PC-9 (cell line): ENCODE measurements at regions not wholly inside any gene's neighbourhood (a gene's known extent, or its start where the extent isn't known, plus 50 kb on each side); places are given as distances from the start of the nearest gene placed in this dataset.

Source experiments
- BruUV-seq: library from RNA; stranded (reverse); fragments of 400-500 nt; replicated peaks from 2 replicates; lab custom pipeline; 2021; lab: Mats Ljungman, UMichigan
- CTCF ChIA-PET: fragments of 300-600 bp; sonication (Branson Sonifier 250); formaldehyde crosslinking; loops from one replicate; lab custom pipeline; 2022; ENCODE audit warnings: antibody characterized with exemption; lab: Charles Lee
- POLR2A ChIA-PET: fragments of 300-600 bp; sonication (Branson Sonifier 250); formaldehyde crosslinking; loops from one replicate; lab custom pipeline; 2022; ENCODE audit warnings: antibody characterized with exemption; ENCODE audit not compliant: unreplicated experiment; lab: Charles Lee
- DNase-seq, 2 experiments: peaks; one replicate each; pipeline versions ENCODE4 v3.0.0 to v3.0.0-alpha.2; 2015 to 2022; ENCODE audit warnings: mixed read lengths in 1 of 2
- H2AFZ ChIP-seq: fragments of 200-600 bp; sonication (generic); 2 replicates; pipeline ENCODE4 v1.8.1; 2017; ENCODE audit warnings: antibody characterized with exemption
- H3F3A ChIP-seq: fragments of 200-600 bp; sonication (generic); 2 replicates; pipeline ENCODE4 v1.8.1; 2017; ENCODE audit warnings: antibody characterized with exemption, mild to moderate bottlenecking, low read depth; ENCODE audit not compliant: insufficient read depth
- H3K27ac ChIP-seq: fragments of 200-600 bp; sonication (generic); 2 replicates; pipeline ENCODE4 v1.6.1; 2016; ENCODE audit warnings: mixed run types
- H3K27me3 ChIP-seq: fragments of 200-600 bp; sonication (generic); 2 replicates; pipeline ENCODE4 v1.6.1; 2016; ENCODE audit warnings: low read depth, mixed run types; ENCODE audit not compliant: insufficient read depth
- H3K36me3 ChIP-seq: fragments of 200-600 bp; sonication (generic); 2 replicates; pipeline ENCODE4 v1.6.1; 2016; ENCODE audit warnings: low read depth, mixed run types
- H3K4me1 ChIP-seq: fragments of 200-600 bp; sonication (generic); replicated peaks from 2 replicates; pipeline ENCODE4 v1.6.1; 2016; ENCODE audit warnings: mixed run types; ENCODE audit not compliant: insufficient read depth
- H3K4me2 ChIP-seq: fragments of 200-600 bp; sonication (generic); 2 replicates; pipeline ENCODE4 v1.6.1; 2017; ENCODE audit warnings: mixed run types
- H3K4me3 ChIP-seq: fragments of 200-600 bp; sonication (generic); 2 replicates; pipeline ENCODE4 v1.6.1; 2016; ENCODE audit warnings: mixed run types
- H3K79me2 ChIP-seq: fragments of 200-600 bp; sonication (generic); 2 replicates; pipeline ENCODE4 v1.6.1; 2017; ENCODE audit warnings: low read depth, mixed run types
- H3K9me2 ChIP-seq: fragments of 200-600 bp; sonication (generic); 2 replicates; pipeline ENCODE4 v1.8.1; 2017; ENCODE audit warnings: mild to moderate bottlenecking; ENCODE audit not compliant: insufficient read depth
- H3K9me3 ChIP-seq: fragments of 200-600 bp; sonication (generic); 2 replicates; pipeline ENCODE4 v1.8.1; 2016; ENCODE audit warnings: low read depth; ENCODE audit not compliant: insufficient read depth
- H4K20me1 ChIP-seq: fragments of 200-600 bp; sonication (generic); 2 replicates; pipeline ENCODE4 v1.8.1; 2017; ENCODE audit not compliant: insufficient read depth
- EZH2 ChIP-seq: fragments of 200-600 bp; sonication (generic); IDR thresholded peaks from 2 replicates; pipeline ENCODE4 v1.8.0; 2017; ENCODE audit warnings: antibody characterized with exemption, low read depth
- intact Hi-C: fragments of 100-400 bp; cut with micrococcal nuclease; formaldehyde crosslinking; loops from one replicate; pipeline ENCODE4 v1.10.0; 2022; ENCODE audit not compliant: unreplicated experiment
- TF ChIP-seq, protein P1 (sequence below): fragments of 200-600 bp; sonication (generic); conservative IDR thresholded peaks from 2 replicates; pipeline ENCODE4 v1.6.1; 2017; ENCODE audit warnings: mixed run types, antibody characterized with exemption, mild to moderate bottlenecking, moderate library complexity

DNA sequence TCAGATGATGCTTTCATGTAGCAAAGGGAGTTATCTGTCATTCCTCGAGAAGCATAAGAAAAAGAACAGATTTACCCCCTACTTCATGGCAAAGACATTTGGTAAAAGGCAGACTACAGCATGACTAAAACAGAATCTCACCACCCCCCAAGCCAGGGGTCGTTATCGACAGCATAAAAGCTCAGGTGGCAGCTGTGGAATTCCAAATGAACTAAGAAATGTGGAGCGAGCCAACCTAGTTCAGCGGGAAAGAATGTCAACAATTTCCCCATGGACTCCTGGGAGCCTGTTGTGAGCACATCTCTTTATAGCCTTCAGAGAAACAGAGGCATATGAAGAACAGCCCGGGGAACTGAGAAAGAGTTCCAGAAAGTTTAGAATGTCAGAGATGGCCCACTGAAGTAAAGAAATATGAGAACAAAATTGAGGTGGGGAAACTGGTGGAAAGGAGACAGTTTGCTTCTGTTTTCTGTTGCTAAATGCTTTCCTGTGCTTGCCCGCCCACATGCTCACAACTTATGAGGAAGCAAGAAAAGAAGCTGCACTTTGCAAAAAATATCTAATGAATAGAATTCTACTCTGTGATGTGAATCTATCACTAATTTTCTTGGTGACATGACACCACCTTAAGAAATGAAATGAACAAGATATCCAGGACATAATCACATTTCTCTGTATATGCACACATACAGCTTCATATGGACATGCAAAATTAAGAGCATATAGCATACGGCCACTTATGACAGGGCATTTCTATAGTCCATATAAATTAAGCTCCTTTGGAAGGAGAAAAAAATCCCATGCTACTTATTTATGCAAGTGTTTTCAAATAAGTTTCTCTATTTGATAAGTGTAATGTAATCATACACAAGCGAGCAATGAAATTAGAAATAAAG is 135.3 kb upstream of the MID1 start:
- Histone ChIP-seq H2AFZ (no peak overlapping the region), H3K27ac (no peak overlapping the region), H3K79me2 (no peaks in the 10 kb centered on the region), H3K27me3 (no peaks in the 10 kb centered on the region), H4K20me1 (no peaks in the 10 kb centered on the region), H3K36me3 (no peaks in the 10 kb centered on the region), H3K4me1 (no peaks in the 10 kb centered on the region), H3K9me2 (no peaks in the 10 kb centered on the region), H3F3A (no peaks in the 10 kb centered on the region), H3K4me2 (no peak overlapping the region), H3K4me3 (no peak overlapping the region), H3K9me3 (no peaks in the 10 kb centered on the region)
- intact Hi-C loops = loop anchor here (10.0 kb wide), 1 partner anchor 141 kb away; no protein-coding TSS in a partner anchor
- ChIA-PET POLR2A (interaction anchor here (0.6 to 0.7 kb wide), 2 partner anchors 401 to 563 kb away, joined by 4 to 5 read pairs; no protein-coding TSS in a partner anchor), CTCF (no interaction called here)
- no TSS peak for BruUV-seq
- DNase-seq = peak in 1 of 2 experiments; percentile 17
- no peak for TF ChIP-seq EZH2
- TF ChIP-seq, protein P1, sequence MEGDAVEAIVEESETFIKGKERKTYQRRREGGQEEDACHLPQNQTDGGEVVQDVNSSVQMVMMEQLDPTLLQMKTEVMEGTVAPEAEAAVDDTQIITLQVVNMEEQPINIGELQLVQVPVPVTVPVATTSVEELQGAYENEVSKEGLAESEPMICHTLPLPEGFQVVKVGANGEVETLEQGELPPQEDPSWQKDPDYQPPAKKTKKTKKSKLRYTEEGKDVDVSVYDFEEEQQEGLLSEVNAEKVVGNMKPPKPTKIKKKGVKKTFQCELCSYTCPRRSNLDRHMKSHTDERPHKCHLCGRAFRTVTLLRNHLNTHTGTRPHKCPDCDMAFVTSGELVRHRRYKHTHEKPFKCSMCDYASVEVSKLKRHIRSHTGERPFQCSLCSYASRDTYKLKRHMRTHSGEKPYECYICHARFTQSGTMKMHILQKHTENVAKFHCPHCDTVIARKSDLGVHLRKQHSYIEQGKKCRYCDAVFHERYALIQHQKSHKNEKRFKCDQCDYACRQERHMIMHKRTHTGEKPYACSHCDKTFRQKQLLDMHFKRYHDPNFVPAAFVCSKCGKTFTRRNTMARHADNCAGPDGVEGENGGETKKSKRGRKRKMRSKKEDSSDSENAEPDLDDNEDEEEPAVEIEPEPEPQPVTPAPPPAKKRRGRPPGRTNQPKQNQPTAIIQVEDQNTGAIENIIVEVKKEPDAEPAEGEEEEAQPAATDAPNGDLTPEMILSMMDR = no peak

DNA sequence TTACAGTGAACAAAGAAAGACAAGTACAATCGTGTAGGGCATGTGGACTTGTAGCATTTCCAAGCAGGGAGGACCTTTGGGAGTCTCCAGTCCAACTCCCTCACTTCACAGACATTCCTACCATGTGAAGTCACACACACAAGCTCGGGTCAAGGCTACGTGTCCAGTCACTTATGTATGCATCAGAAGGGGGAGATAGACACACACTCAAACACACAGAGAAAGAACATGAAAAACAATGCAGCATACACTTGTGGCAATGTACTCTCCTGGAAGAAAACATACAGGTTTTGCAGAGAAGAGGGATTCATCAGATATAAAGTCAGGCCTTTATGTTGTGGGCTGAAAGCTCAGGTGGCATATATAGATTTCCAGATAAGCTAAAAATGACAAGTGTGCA is 136.1 kb upstream of the MID1 start:
- H3K9me3 ChIP-seq = no peaks in the 10 kb centered on the region
- no peaks in the 10 kb centered on the region for H3K4me1 ChIP-seq
- peak; percentile 34 to 37 for DNase-seq
- H3F3A ChIP-seq = no peaks in the 10 kb centered on the region
- H3K9me2 ChIP-seq = no peaks in the 10 kb centered on the region
- ChIA-PET CTCF (no interaction called here), POLR2A (interaction anchor here (0.6 to 0.7 kb wide), 2 partner anchors 402 to 564 kb away, joined by 4 to 5 read pairs; no protein-coding TSS in a partner anchor)
- no peak overlapping the region for H2AFZ ChIP-seq
- no peaks in the 10 kb centered on the region for H3K27me3 ChIP-seq
- no peaks in the 10 kb centered on the region for H4K20me1 ChIP-seq
- no peak overlapping the region for H3K4me3 ChIP-seq
- no peaks in the 10 kb centered on the region for H3K79me2 ChIP-seq
- H3K36me3 ChIP-seq = no peaks in the 10 kb centered on the region
- intact Hi-C loops = loop anchor here (10.0 kb wide), 1 partner anchor 142 kb away; no protein-coding TSS in a partner anchor
- no TSS peak for BruUV-seq
- TF ChIP-seq, protein P1 = no peak
- no peak for TF ChIP-seq EZH2
- no peak overlapping the region for H3K27ac ChIP-seq
- H3K4me2 ChIP-seq = no peak overlapping the region

DNA sequence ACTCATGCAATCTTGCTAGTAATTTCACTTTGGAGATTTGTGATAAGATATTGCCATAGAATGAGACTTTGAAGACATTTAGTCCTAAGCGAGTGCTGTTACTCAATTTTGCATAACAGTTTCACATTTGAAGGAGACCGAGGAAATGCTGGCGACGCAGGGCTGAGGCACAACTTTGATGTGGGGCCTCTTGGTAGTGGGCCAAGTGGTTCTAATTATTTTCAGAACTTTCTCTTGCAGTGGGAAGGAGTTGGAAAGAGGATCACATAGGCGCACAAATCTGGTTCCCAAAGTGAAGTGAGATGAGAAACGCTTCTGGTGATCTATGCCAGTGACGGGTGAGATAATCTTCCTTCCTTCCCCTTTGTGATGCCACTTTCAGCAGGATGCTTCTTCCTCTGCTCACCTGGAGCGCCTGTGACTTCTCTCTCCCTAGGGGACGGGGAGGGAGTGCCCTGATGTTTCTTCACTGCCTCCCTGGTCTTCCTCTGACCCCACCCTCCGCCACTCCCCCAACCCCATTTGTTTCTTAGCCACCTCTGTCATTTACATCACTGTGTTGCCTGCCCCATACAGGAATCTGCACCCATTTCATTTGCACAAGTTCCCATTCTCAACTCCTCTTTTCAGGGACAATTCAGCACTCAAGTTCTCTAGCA is 138.9 kb upstream of the MID1 start:
- Histone ChIP-seq H3K4me2 (no peak overlapping the region), H3K9me3 (no peaks in the 10 kb centered on the region), H4K20me1 (no peaks in the 10 kb centered on the region), H3K27me3 (no peaks in the 10 kb centered on the region), H3K4me1 (no peaks in the 10 kb centered on the region), H3K9me2 (no peaks in the 10 kb centered on the region), H3F3A (no peaks in the 10 kb centered on the region), H3K4me3 (no peak overlapping the region), H3K79me2 (no peaks in the 10 kb centered on the region), H3K27ac (no peak overlapping the region), H2AFZ (no peak overlapping the region), H3K36me3 (no peaks in the 10 kb centered on the region)
- POLR2A ChIA-PET = no interaction called here
- BruUV-seq = no TSS peak
- CTCF ChIA-PET = no interaction called here
- no peak for DNase-seq
- intact Hi-C loops = loop anchor here (10.0 kb wide), 1 partner anchor 144 kb away; no protein-coding TSS in a partner anchor
- TF ChIP-seq, protein P1 = no peak
- no peak for TF ChIP-seq EZH2
